SK-N-MC (cell line): ENCODE measurements at regions not wholly inside any gene's neighbourhood (a gene's known extent, or its start where the extent isn't known, plus 50 kb on each side); places are given as distances from the start of the nearest gene placed in this dataset.
"Not testable (repeated sequence)": the region's sequence is repeated elsewhere in the genome, so short reads cannot be mapped to it uniquely, and the experiment has no call there.

Experiments used
- DNase-seq: peaks from one replicate; pipeline ENCODE4 v3.0.0-alpha.2; 2011; ENCODE audit warnings: low read depth, low spot score
- H3K27ac ChIP-seq: fragments of 200-600 bp; sonication (generic); 2 replicates; pipeline ENCODE4 v1.5.1; 2016; ENCODE audit warnings: mixed run types
- H3K36me3 ChIP-seq: fragments of 200-600 bp; sonication (generic); 2 replicates; pipeline ENCODE4 v1.6.1; 2017; ENCODE audit warnings: antibody characterized with exemption, low read length, mixed read lengths; ENCODE audit not compliant: insufficient read depth
- H3K4me3 ChIP-seq: fragments of 200-600 bp; sonication (generic); 2 replicates; pipeline ENCODE4 v1.5.1; 2016
- H3K9ac ChIP-seq: fragments of 200-600 bp; sonication (generic); 2 replicates; pipeline ENCODE4 v1.8.0; 2017; ENCODE audit warnings: mixed run types, mixed read lengths; ENCODE audit not compliant: insufficient read length
- H3K9me3 ChIP-seq: fragments of 200-600 bp; sonication (generic); 2 replicates; pipeline ENCODE4 v1.6.1; 2017; ENCODE audit warnings: low read depth, mild to moderate bottlenecking, antibody characterized with exemption, low read length, moderate library complexity, mixed read lengths
- EZH2 ChIP-seq: fragments of 200-600 bp; sonication (generic); IDR thresholded peaks from one replicate; pipeline ENCODE4 v1.6.1; 2017; ENCODE audit warnings: antibody characterized with exemption
- FOXP2 ChIP-seq: optimal IDR thresholded peaks from 2 replicates; pipeline ENCODE3; 2011; ENCODE audit warnings: mild to moderate bottlenecking, moderate library complexity; ENCODE audit not compliant: insufficient read depth; ENCODE audit errors: extremely low read length, control extremely low read depth
- POLR2AphosphoS5 ChIP-seq: IDR thresholded peaks from 2 replicates; pipeline ENCODE4 v1.6.1; 2012; ENCODE audit warnings: mild to moderate bottlenecking, low read depth, low read length, borderline replicate concordance

- H3K27ac ChIP-seq, result no peak overlapping the region
- H3K9ac ChIP-seq, result no peak overlapping the region
- no peak overlapping the region for H3K4me3 ChIP-seq
- H3K9me3 ChIP-seq, result no peaks in the 10 kb centered on the region
- TF ChIP-seq EZH2 (no peak), FOXP2 (no peak), POLR2AphosphoS5 (no peak)
- peak; percentile 86 for DNase-seq
- no peaks in the 10 kb centered on the region for H3K36me3 ChIP-seq
Observed at GRCh38 chrY:10627116-10627515, 1099.4 kb downstream of the TSPY10 start.

- not testable (repeated sequence) for H3K36me3 ChIP-seq, H3K27ac ChIP-seq, H3K9ac ChIP-seq, H3K4me3 ChIP-seq, H3K9me3 ChIP-seq, DNase-seq
Observed at GRCh38 chrY:10648813-10649212, 1121.1 kb downstream of the TSPY10 start.

DNA sequence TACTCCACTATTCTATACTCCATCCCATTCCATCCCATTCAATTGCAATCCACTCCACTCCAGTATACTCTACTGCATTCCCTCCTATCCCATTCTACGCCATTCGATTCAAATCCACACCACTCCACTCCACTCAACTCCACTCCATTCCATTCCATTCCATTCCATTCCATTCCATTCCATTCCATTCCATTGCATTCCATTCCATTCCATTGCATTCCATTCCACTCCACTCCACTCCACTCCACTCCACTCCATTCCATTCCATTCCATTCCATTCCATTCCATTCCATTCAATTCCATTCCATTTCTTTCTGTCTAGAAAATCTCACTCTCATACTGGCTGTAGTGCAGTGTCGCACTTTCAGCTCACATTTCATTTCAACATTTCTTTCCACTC lies 1129.4 kb downstream of the TSPY10 start:
- H3K9ac ChIP-seq, H3K9me3 ChIP-seq, H3K27ac ChIP-seq, H3K36me3 ChIP-seq, H3K4me3 ChIP-seq, DNase-seq: not testable (repeated sequence)

- Histone ChIP-seq H3K9me3 (no peaks in the 10 kb centered on the region), H3K36me3 (no peaks in the 10 kb centered on the region), H3K4me3 (no peak overlapping the region), H3K27ac (no peak overlapping the region), H3K9ac (no peak overlapping the region)
- TF ChIP-seq FOXP2 (no peak), EZH2 (no peak), POLR2AphosphoS5 (no peak)
- no peak for DNase-seq
Observed at GRCh38 chrY:10666785-10667184, 1139.1 kb downstream of the TSPY10 start.

GRCh38 chrY:10686414-10686813 lies 1158.7 kb downstream of the TSPY10 start:
- H3K9ac ChIP-seq, result no peak overlapping the region
- DNase-seq, result no peak
- no peaks in the 10 kb centered on the region for H3K36me3 ChIP-seq
- H3K4me3 ChIP-seq, result no peak overlapping the region
- no peaks in the 10 kb centered on the region for H3K9me3 ChIP-seq
- H3K27ac ChIP-seq, result no peak overlapping the region
- TF ChIP-seq FOXP2 (no peak), EZH2 (no peak), POLR2AphosphoS5 (no peak)
